ENCODE measurements at regions not wholly inside any gene's neighbourhood (a gene's known extent, or its start where the extent isn't known, plus 50 kb on each side); places are given as distances from the start of the nearest gene placed in this dataset.

- no peak for DNase-seq
- 66% methylated on average over 4 of the region's 6 CpGs for WGBS (ENCODE audit: insufficient coverage, low coverage, low lambda C conversion rate, missing lambda C conversion rate)
- H3K4me3 ChIP-seq, result no peak overlapping the region
- H3K27ac ChIP-seq, result no peak overlapping the region
- H3K36me3 ChIP-seq, result no peaks in the 10 kb centered on the region
- TF ChIP-seq POLR2A (IDR thresholded peaks at IDR 0.05), result no peak
- no peak for TF ChIP-seq CTCF (IDR thresholded peaks at IDR 0.05)
- intact Hi-C loops (cut with DNase I), result no loop called here
- no peak for ATAC-seq
- no peaks in the 10 kb centered on the region for H3K9me3 ChIP-seq
- H3K27me3 ChIP-seq, result no peaks in the 10 kb centered on the region
- no peaks in the 10 kb centered on the region for H3K4me1 ChIP-seq
Observed at GRCh38 chr5:107285772-107286171, 385.0 kb downstream of the EFNA5 start.

GRCh38 chr5:107284822-107285525, 385.8 kb downstream of the EFNA5 start:
- no peaks in the 10 kb centered on the region for H3K4me1 ChIP-seq
- DNase-seq (no peak), ATAC-seq (peak in 1 of 4 donors; percentile 39)
- H3K4me3 ChIP-seq, result no peak overlapping the region
- no peaks in the 10 kb centered on the region for H3K9me3 ChIP-seq
- TF ChIP-seq CTCF (IDR thresholded peaks at IDR 0.05) (no peak), POLR2A (IDR thresholded peaks at IDR 0.05) (no peak)
- no peak overlapping the region for H3K27ac ChIP-seq
- no peaks in the 10 kb centered on the region for H3K27me3 ChIP-seq
- WGBS (ENCODE audit: insufficient coverage, low coverage, low lambda C conversion rate, missing lambda C conversion rate), result 59% methylated on average over 3 of the region's 3 CpGs
- intact Hi-C loops (cut with DNase I), result no loop called here
- no peaks in the 10 kb centered on the region for H3K36me3 ChIP-seq

DNA sequence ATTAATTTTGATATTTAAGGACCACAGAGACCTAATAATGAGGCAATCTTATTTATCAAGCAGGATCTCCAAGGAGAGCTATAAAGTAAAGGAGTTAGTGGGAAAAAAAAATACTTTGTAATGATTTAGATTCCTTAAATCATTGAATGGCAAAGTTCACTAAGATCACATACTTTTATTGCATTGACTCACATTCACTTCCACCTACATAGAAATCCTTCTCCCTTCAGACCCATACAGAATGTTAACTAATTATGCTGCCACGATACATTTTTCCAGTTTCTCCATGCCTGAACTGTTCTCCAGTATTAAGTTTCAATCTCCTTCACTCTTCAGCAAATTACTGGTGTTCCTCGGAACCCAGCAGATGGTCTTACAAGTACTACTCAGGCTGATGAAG, 388.7 kb downstream of the EFNA5 start:
- Histone ChIP-seq H3K4me3 (no peak overlapping the region), H3K4me1 (no peaks in the 10 kb centered on the region), H3K9me3 (no peaks in the 10 kb centered on the region), H3K27me3 (no peaks in the 10 kb centered on the region), H3K27ac (no peak overlapping the region), H3K36me3 (no peaks in the 10 kb centered on the region)
- intact Hi-C loops (cut with DNase I), result no loop called here
- TF ChIP-seq POLR2A (IDR thresholded peaks at IDR 0.05), result no peak
- TF ChIP-seq CTCF (IDR thresholded peaks at IDR 0.05), result no peak
- ATAC-seq (no peak), DNase-seq (no peak)
- 64% methylated on average over 2 of the region's 2 CpGs for WGBS (ENCODE audit: insufficient coverage, low coverage, low lambda C conversion rate, missing lambda C conversion rate)

DNA sequence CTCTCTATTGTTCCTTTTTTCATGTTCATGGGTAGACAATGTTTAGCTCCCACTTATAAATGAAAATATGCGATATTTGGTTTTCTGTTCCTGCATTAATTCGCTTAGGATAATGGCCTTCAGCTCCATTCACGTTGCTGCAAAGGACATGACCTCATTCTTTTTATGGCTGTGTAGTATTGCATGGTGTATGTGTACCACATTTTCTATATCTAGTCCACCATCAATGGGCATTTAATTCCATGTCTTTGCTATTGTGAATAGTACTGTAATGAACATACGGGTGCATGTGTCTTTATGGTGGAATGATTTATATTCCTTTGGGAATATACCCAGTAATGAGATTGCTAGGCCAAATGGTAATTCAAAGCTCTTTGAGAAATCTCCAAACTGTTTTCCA, 392.0 kb downstream of the EFNA5 start:
- Histone ChIP-seq H3K36me3 (no peaks in the 10 kb centered on the region), H3K27me3 (no peaks in the 10 kb centered on the region), H3K9me3 (no peaks in the 10 kb centered on the region), H3K4me3 (no peak overlapping the region), H3K4me1 (no peaks in the 10 kb centered on the region), H3K27ac (no peak overlapping the region)
- DNase-seq (no peak), ATAC-seq (no peak)
- 54% methylated on average over 4 of the region's 4 CpGs for WGBS (ENCODE audit: insufficient coverage, low coverage, low lambda C conversion rate, missing lambda C conversion rate)
- intact Hi-C loops (cut with DNase I), result no loop called here
- TF ChIP-seq POLR2A (IDR thresholded peaks at IDR 0.05), result no peak
- no peak for TF ChIP-seq CTCF (IDR thresholded peaks at IDR 0.05)

Data from right lobe of liver (tissue), 6 donors.